Muscle layer of duodenum (tissue), 2 donors: ENCODE measurements at regions not wholly inside any gene's neighbourhood (a gene's known extent, or its start where the extent isn't known, plus 50 kb on each side); places are given as distances from the start of the nearest gene placed in this dataset.
"Not testable (repeated sequence)": the region's sequence is repeated elsewhere in the genome, so short reads cannot be mapped to it uniquely, and the experiment has no call there.

Experiments used
- H3K27ac ChIP-seq: one replicate; pipeline ENCODE4 v1.7.0; 2013; ENCODE audit warnings: mild to moderate bottlenecking, low read length
- H3K27me3 ChIP-seq: one replicate; pipeline ENCODE4 v1.7.0; 2013; ENCODE audit warnings: low read depth, mild to moderate bottlenecking, control low read depth, low read length
- H3K36me3 ChIP-seq, 2 donors: one replicate each; pipeline ENCODE4 v1.7.0; 2013; ENCODE audit warnings: low read length in 2 of 2, control low read depth in 1 of 2, mild to moderate bottlenecking in 1 of 2; ENCODE audit not compliant: insufficient read depth in 2 of 2, control insufficient read depth in 1 of 2
- H3K4me1 ChIP-seq, 2 donors: one replicate each; pipeline ENCODE4 v1.7.0; 2013; ENCODE audit warnings: low read length in 2 of 2, mild to moderate bottlenecking in 2 of 2, control low read depth in 1 of 2, moderate library complexity in 1 of 2; ENCODE audit not compliant: insufficient read depth in 2 of 2, control insufficient read depth in 1 of 2
- H3K4me3 ChIP-seq, 2 donors: one replicate each; pipeline ENCODE4 v1.7.0; 2013; ENCODE audit warnings: low read length in 2 of 2, low read depth in 1 of 2, mild to moderate bottlenecking in 1 of 2
- H3K9me3 ChIP-seq, 2 donors: one replicate each; pipeline ENCODE4 v1.7.0; 2013; ENCODE audit warnings: low read length in 2 of 2, control low read depth in 1 of 2, mild to moderate bottlenecking in 1 of 2; ENCODE audit not compliant: control insufficient read depth in 1 of 2
- donor health status: healthy.

DNA sequence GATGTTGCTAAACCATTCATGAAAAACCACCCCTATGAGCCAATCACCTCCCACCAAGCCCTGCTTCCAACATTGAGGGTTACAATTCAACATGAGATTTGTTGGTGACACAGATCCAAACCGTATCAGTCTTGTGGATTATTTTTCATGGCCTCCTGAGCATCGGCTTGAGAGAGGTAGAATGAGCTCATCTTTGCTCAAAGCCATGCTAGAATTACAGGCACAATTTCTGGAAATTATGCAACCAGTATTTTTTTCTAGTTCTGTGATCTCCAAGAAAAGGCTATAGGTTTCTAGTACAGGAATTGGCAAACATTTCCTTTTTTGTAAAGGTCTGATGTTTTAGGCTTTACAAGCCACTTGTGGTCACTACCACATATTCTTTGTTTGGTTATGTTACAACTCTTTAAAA, 219.4 kb downstream of the DUSP10 start:
- H3K36me3 ChIP-seq, result no peaks in the 10 kb centered on the region
- H3K9me3 ChIP-seq, result no peaks in the 10 kb centered on the region
- H3K4me3 ChIP-seq, result no peak overlapping the region
- no peaks in the 10 kb centered on the region for H3K4me1 ChIP-seq
- no peaks in the 10 kb centered on the region for H3K27me3 ChIP-seq
- no peak overlapping the region for H3K27ac ChIP-seq

DNA sequence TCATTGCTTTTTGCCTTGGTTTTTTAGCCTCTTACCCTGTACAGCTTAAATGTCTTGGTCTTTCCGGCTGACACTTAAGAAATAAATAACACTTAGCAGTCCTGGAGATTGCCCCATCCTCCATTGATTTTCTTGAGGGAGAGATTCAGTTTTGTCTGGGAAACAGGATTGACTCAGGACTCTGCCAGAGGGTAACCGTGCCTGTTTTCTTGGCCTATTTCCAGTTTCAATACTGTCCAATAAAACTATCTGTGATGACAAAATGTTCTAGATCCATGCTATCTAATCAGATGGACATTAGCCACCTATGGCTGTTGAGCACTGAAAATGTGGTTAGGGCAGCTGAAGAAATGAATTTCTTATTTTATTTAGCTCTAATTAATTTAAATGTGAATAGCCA, 216.1 kb downstream of the DUSP10 start:
- Histone ChIP-seq H3K27ac (no peak overlapping the region), H3K36me3 (no peaks in the 10 kb centered on the region), H3K4me1 (no peaks in the 10 kb centered on the region), H3K4me3 (no peak overlapping the region), H3K9me3 (no peaks in the 10 kb centered on the region), H3K27me3 (no peaks in the 10 kb centered on the region)

DNA sequence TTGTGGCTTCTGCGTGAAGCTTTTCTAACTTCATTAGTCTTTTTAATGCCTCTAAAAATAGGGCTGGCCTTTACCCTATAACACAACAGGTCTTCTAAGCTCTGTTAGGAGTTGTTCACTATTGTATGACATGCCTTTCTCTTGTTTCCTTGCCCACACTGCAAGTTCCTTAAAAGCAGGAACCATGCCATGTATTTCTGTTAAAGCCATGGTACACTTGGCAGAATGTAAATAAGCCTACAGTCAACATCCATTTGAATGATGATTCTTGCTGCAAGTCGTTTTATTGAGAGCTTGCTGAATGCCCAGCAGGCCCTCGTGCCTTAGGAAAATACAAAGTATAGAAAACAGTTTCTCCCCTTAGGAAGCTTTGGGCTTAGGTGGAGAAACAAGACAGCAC, 214.6 kb downstream of the DUSP10 start:
- Histone ChIP-seq H3K4me3 (no peak overlapping the region), H3K27me3 (no peaks in the 10 kb centered on the region), H3K9me3 (no peaks in the 10 kb centered on the region), H3K4me1 (no peaks in the 10 kb centered on the region), H3K36me3 (no peaks in the 10 kb centered on the region), H3K27ac (no peak overlapping the region)

DNA sequence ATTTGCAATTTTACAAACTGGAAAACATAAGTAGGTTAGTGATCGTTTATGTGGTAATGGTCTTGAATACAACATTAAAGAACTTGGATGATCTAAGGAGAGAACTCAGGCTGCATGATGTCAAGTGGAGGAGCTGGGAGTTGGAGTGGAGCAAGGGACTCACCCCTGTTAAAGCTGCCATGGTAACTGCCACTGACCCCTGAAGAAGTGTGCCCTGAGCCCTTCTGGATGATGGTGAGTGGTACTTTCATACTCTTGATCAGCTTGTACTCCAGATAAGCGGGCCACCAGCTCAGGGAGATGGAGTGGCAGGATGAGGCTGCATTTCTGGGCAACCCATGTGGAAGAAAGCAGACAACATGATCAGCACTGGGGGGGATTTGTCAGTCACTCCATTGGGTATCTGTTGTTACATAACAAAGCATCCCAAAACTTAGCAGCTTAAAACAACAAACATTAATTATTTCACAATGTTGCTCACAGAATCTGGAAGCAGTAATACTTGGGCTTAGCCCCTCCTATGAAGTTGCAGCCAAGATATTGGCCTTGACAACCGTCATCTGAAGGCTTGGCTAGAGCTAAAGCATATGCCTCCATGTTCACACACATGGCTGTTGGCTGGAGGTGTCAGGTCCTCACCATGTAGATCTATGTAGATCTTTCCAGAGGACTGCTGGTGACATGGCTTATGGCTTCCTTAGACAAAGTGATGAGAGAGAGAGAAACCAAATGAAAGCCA, 213.8 kb downstream of the DUSP10 start:
- H3K27ac ChIP-seq, result no peak overlapping the region
- no peaks in the 10 kb centered on the region for H3K36me3 ChIP-seq
- no peak overlapping the region for H3K4me3 ChIP-seq
- H3K4me1 ChIP-seq, result no peaks in the 10 kb centered on the region
- no peaks in the 10 kb centered on the region for H3K27me3 ChIP-seq
- no peaks in the 10 kb centered on the region for H3K9me3 ChIP-seq

DNA sequence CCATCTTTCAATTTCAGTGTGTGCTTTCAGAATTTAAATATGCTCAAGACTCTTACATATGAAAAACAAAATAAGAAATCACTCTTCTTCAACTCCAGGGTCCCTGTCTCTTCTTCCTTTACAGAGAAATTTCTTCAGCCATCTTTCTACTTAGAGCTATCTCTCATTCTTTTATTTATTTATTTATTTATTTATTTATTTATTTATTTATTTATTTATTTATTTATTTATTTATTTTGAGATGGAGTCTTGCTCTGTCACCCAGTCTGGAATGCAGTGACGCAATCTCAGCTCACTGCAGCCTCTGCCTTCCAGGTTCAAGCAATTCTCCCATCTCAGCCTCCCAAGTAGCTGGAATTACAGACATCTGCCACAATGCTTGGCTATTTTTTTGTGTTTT, 211.7 kb downstream of the DUSP10 start:
- not testable (repeated sequence) for H3K36me3 ChIP-seq, H3K4me1 ChIP-seq, H3K9me3 ChIP-seq, H3K4me3 ChIP-seq, H3K27ac ChIP-seq, H3K27me3 ChIP-seq

DNA sequence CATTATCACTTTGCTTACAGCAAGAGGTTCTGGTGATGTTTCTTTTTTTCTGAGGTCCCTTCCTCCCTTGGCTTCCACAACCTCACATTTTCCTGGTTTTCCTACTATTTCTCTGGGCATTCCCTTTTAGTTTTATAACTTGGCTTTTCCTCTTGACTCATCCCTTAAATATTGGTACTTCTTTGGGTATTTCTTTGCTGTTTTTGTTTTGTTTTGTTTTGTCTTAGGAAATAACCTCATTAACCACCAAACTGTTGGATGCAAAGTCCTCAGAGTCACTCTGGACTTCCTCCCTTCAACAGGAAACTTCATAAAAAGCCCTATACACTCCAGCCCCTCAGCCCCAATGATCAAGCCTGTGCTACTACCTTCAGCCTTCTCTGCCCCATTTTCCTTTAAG, 211.1 kb downstream of the DUSP10 start:
- Histone ChIP-seq H3K9me3 (no peaks in the 10 kb centered on the region), H3K36me3 (no peaks in the 10 kb centered on the region), H3K27ac (no peak overlapping the region), H3K4me1 (no peaks in the 10 kb centered on the region), H3K27me3 (no peaks in the 10 kb centered on the region), H3K4me3 (no peak overlapping the region)

DNA sequence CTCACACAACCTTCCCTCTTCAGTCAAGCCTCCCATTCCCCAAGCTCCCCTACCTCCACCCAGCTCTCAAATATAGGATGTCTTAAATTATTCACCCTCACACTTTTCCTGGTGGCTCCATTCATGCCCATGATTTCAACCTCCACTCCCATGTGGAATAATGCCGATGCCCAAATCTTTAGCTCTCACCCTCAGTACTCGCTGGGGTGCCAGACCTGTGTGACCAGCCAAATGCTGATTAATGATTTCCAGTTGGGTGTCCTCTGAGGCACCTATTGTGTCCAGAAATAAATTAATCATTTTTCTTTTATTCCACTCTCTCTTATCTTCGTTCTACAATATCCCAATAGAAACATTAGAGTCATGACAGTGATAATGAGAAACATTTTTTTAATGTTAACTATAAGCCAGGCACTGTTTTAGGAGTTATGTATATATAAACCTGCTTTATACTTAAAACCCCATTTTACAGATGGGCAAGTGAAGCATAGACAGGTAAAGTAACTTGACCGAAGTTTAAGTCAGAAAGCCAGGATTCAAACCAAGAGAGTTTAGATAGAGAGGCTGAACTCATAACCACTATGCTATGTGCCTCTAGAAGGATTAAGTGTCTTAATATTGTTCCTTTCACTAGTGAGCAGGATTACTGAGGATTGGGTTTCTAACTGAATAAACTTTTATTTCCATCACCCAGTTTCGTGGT, 209.7 kb downstream of the DUSP10 start:
- Histone ChIP-seq H3K4me1 (no peaks in the 10 kb centered on the region), H3K4me3 (no peak overlapping the region), H3K27ac (no peak overlapping the region), H3K9me3 (no peaks in the 10 kb centered on the region), H3K27me3 (no peaks in the 10 kb centered on the region), H3K36me3 (no peaks in the 10 kb centered on the region)

DNA sequence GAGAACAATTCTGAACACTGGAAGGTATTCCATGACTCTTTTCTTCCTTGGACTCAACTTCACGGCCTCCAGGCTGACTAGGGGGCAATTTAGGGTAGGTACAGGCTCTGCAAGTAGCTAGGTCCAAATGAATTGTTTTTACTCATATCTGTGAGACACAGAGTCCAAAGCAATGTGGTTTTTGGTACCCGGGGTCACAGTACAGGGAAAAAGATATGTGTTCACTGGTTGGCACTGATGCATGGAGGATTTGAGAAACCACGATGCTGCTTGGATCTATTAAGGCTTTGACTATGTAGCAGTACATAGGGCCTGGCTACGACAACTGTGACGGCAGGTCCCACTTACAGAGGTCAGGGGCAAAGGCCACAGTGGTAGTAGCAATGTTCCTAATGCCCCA, 200.6 kb downstream of the DUSP10 start:
- Histone ChIP-seq H3K27ac (no peak overlapping the region), H3K4me1 (no peaks in the 10 kb centered on the region), H3K4me3 (no peak overlapping the region), H3K36me3 (no peaks in the 10 kb centered on the region), H3K27me3 (no peaks in the 10 kb centered on the region), H3K9me3 (no peaks in the 10 kb centered on the region)

DNA sequence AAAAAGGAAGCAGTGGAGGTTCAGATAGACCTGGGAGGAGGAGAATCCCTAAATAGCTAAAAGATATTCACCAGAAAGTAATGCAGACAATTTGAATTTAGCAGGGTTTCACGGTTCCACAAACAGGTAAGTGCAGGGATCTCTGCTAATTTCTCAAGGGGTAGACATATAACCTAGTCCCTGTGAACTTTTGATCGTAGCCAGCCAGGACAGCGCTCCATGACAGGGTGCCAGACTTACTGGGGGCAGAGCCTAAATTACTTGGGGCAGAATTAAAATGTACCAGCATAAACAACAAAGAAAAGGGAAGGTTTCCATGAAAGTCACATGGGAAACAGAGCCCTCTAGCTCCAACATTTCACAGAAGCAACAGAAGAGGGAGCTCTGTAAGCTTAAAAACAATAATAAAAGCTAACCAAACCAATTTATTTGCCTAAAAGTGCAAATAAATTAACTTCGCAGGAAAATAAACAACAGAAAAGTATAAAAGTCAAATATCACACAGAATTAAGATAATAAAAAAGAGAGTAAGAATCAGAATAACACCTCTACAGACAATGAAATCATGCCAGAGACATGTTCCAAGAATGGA, 198.3 kb downstream of the DUSP10 start:
- Histone ChIP-seq H3K27ac (no peak overlapping the region), H3K4me1 (no peaks in the 10 kb centered on the region), H3K4me3 (no peak overlapping the region), H3K9me3 (no peaks in the 10 kb centered on the region), H3K36me3 (no peaks in the 10 kb centered on the region), H3K27me3 (no peaks in the 10 kb centered on the region)

DNA sequence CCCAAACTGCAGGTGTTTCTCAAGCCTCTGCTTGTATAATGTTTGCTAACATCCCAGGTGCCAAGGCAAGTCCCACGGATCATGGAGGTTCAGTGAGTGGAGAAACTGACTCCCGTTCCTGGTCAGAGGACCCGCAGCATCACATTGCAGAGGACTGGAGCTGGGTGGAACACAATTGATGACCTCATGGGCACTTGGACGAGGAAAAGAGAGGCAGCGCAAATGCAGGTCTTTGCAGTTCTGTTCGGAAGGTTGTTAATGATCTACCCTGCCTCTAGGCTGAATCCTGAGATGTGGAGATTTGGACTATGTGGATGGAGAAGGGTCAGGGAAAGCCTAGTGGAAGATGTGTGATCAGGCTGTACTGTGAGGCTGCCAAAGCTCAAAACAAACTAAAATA, 192.9 kb downstream of the DUSP10 start:
- no peak overlapping the region for H3K27ac ChIP-seq
- no peak overlapping the region for H3K4me3 ChIP-seq
- H3K27me3 ChIP-seq, result no peaks in the 10 kb centered on the region
- no peaks in the 10 kb centered on the region for H3K36me3 ChIP-seq
- H3K9me3 ChIP-seq, result no peaks in the 10 kb centered on the region
- H3K4me1 ChIP-seq, result no peaks in the 10 kb centered on the region

DNA sequence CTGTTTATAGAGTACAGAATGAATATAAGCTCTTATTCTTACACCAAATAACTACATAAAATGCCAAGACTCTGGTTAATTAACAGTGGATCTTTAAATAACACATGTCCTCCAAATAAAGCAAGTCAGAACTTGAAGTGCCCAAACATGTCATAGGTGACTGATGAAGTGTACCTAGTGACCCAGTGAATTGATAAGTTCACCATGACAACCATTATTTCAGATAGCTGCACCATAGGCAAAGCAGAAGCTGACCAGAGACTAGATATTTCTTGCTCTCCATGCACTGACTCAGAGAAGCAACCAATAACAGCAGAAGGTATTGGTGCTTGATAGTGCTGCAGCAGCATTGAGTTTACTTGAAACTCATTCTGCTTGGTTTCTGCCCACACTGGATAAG, 192.1 kb downstream of the DUSP10 start:
- H3K27ac ChIP-seq, result no peak overlapping the region

More for the DNA sequence above, 192.1 kb downstream of the DUSP10 start:
- Histone ChIP-seq H3K4me3 (no peak overlapping the region), H3K4me1 (no peaks in the 10 kb centered on the region), H3K36me3 (no peaks in the 10 kb centered on the region), H3K9me3 (no peaks in the 10 kb centered on the region), H3K27me3 (no peaks in the 10 kb centered on the region)
